GM12878 (cell line): ENCODE measurements at regions not wholly inside any gene's neighbourhood (a gene's known extent, or its start where the extent isn't known, plus 50 kb on each side); places are given as distances from the start of the nearest gene placed in this dataset.

Experiments
- ATAC-seq: fragments of 200-7000 bp; cut with Tn5 transposase; 3 replicates; pipeline ENCODE4 v1.9.1; 2020; ENCODE audit warnings: mild to moderate bottlenecking, moderate library complexity
- BruUV-seq: library from RNA; stranded (reverse); fragments of 400-500 nt; replicated peaks from 2 replicates; lab custom pipeline; 2021; lab: Mats Ljungman, UMichigan
- CTCF ChIA-PET: fragments of 300-600 bp; sonication (Branson Sonifier 250); formaldehyde crosslinking; extraction: SDS; loops from one replicate; lab custom pipeline; 2021; ENCODE audit warnings: inconsistent platforms; lab: Yijun Ruan, JAX
- POLR2A ChIA-PET: fragments of 350-600 bp; formaldehyde crosslinking; extraction: SDS; loops from one replicate; lab custom pipeline; 2021; ENCODE audit warnings: inconsistent platforms; lab: Charles Lee
- RAD21 ChIA-PET: fragments of 300-600 bp; sonication (Branson Sonifier 250); formaldehyde crosslinking; loops from one replicate; lab custom pipeline; 2023; ENCODE audit warnings: antibody characterized with exemption; ENCODE audit not compliant: unreplicated experiment; lab: Charles Lee
- SMC1A ChIA-PET: fragments of 300-600 bp; sonication (Branson Sonifier 250); formaldehyde crosslinking; loops from one replicate; lab custom pipeline; 2023; ENCODE audit not compliant: unreplicated experiment, uncharacterized antibody; lab: Charles Lee
- DNase-seq: peaks from one replicate; pipeline ENCODE4 v3.0.0-alpha.2; 2011; ENCODE audit warnings: low read depth, low spot score
- FAIRE-seq: peaks from 3 replicates; lab custom pipeline; 2011; peaks lifted over from hg19 to GRCh38; lab: Jason Lieb, UNC
- H2AFZ ChIP-seq: 2 replicates; pipeline ENCODE4 v1.6.0; 2011; ENCODE audit warnings: low read depth, low read length, control low read depth; ENCODE audit not compliant: control insufficient read depth
- H3K27ac ChIP-seq: 2 replicates; pipeline ENCODE4 v1.5.1; 2011; ENCODE audit warnings: control low read depth; ENCODE audit not compliant: control insufficient read depth, insufficient read depth
- H3K27me3 ChIP-seq, 2 experiments: replicated peaks in 1 of 2; 2 replicates each; pipeline versions ENCODE4 v1.6.0 to v1.6.1; 2011; ENCODE audit warnings: low read length in 1 of 2; ENCODE audit not compliant: control insufficient read depth in 2 of 2, insufficient read depth in 2 of 2
- H3K36me3 ChIP-seq, 2 experiments: 2 replicates each; pipeline ENCODE4 v1.5.1; 2011; ENCODE audit warnings: low read length in 1 of 2; ENCODE audit not compliant: control insufficient read depth in 2 of 2, insufficient read depth in 2 of 2
- H3K4me1 ChIP-seq: 2 replicates; pipeline ENCODE4 v1.6.1; 2011; ENCODE audit warnings: mild to moderate bottlenecking, low read length, moderate library complexity, mixed read lengths; ENCODE audit not compliant: control insufficient read depth, insufficient read depth
- H3K4me2 ChIP-seq: 2 replicates; pipeline ENCODE4 v1.6.0; 2011; ENCODE audit warnings: control low read depth; ENCODE audit not compliant: control insufficient read depth, insufficient read depth
- H3K4me3 ChIP-seq: fragments of 200-600 bp; sonication (generic); 2 replicates; pipeline ENCODE4 v1.5.1; 2016
- H3K79me2 ChIP-seq: 2 replicates; pipeline ENCODE4 v1.6.0; 2011; ENCODE audit warnings: low read length; ENCODE audit not compliant: control insufficient read depth, insufficient read depth
- H3K9ac ChIP-seq: 2 replicates; pipeline ENCODE4 v1.8.0; 2011; ENCODE audit warnings: low read length, control low read depth, mixed read lengths; ENCODE audit not compliant: control insufficient read depth, insufficient read depth
- H3K9me3 ChIP-seq: replicated peaks from 3 replicates; pipeline ENCODE4 v1.5.1; 2011; ENCODE audit warnings: mild to moderate bottlenecking, low read length; ENCODE audit not compliant: control insufficient read depth, insufficient read depth
- H4K20me1 ChIP-seq: 2 replicates; pipeline ENCODE4 v1.6.0; 2011; ENCODE audit not compliant: control insufficient read depth, insufficient read depth
- EGR1 ChIP-seq, 2 experiments: IDR thresholded peaks; 1 replicate in 1 of 2; 2 replicates in 1 of 2; pipeline ENCODE4 v1.6.1; 2011 to 2012; ENCODE audit warnings: low read depth in 2 of 2, low read length in 2 of 2, borderline replicate concordance in 1 of 2, mild to moderate bottlenecking in 1 of 2, moderate library complexity in 1 of 2
- GABPA ChIP-seq: IDR thresholded peaks from 2 replicates; pipeline ENCODE4 v1.6.1; 2014; ENCODE audit warnings: antibody characterized with exemption, low read depth, mild to moderate bottlenecking, inconsistent platforms
- KAT2A ChIP-seq: conservative IDR thresholded peaks from 2 replicates; pipeline ENCODE4 v1.6.1; 2011; ENCODE audit warnings: low read depth, low read length; ENCODE audit not compliant: control insufficient read depth
- MEF2A ChIP-seq: IDR thresholded peaks from 2 replicates; pipeline ENCODE4 v1.6.1; 2011; ENCODE audit warnings: low read depth, mild to moderate bottlenecking, low read length, moderate library complexity; ENCODE audit not compliant: insufficient read depth
- NRF1 ChIP-seq: conservative IDR thresholded peaks from 2 replicates; pipeline ENCODE4 v1.6.1; 2011; ENCODE audit warnings: mild to moderate bottlenecking, low read depth, low read length, improper control_type of control experiment
- POLR2A ChIP-seq: IDR thresholded peaks from 2 replicates; pipeline ENCODE4 v1.6.1; 2011; ENCODE audit warnings: low read depth, mild to moderate bottlenecking, low read length
- RCOR1 ChIP-seq: conservative IDR thresholded peaks from 2 replicates; pipeline ENCODE4 v1.6.1; 2012; ENCODE audit warnings: low read depth, low read length, improper control_type of control experiment
- ZBED1 ChIP-seq: IDR thresholded peaks from 2 replicates; pipeline ENCODE4 v1.6.1; 2016; ENCODE audit warnings: borderline replicate concordance
- WGBS: methylation state at CpG from one replicate; pipeline ENCODE4 v1.1.6; 2016; ENCODE audit warnings: low lambda C conversion rate; ENCODE audit not compliant: insufficient replicate concordance, insufficient coverage; ENCODE audit errors: missing lambda C conversion rate; 5-methylcytosine and 5-hydroxymethylcytosine counted together
- in situ Hi-C: fragments of 300-500 bp; cut with MboI; formaldehyde crosslinking; loops from 9 replicates; pipeline ENCODE4 v1.14.3; 2018; ENCODE audit warnings: mixed read lengths
- intact Hi-C: fragments of 100-400 bp; cut with micrococcal nuclease; formaldehyde crosslinking; loops from one replicate; pipeline ENCODE4 v1.14.2; 2022; ENCODE audit not compliant: unreplicated experiment
- TF ChIP-seq, protein P1 (sequence below): IDR thresholded peaks from 2 replicates; pipeline ENCODE4 v1.6.1; 2012; ENCODE audit warnings: improper control_type of control experiment, low read depth, low read length; ENCODE audit not compliant: insufficient replicate concordance

DNA sequence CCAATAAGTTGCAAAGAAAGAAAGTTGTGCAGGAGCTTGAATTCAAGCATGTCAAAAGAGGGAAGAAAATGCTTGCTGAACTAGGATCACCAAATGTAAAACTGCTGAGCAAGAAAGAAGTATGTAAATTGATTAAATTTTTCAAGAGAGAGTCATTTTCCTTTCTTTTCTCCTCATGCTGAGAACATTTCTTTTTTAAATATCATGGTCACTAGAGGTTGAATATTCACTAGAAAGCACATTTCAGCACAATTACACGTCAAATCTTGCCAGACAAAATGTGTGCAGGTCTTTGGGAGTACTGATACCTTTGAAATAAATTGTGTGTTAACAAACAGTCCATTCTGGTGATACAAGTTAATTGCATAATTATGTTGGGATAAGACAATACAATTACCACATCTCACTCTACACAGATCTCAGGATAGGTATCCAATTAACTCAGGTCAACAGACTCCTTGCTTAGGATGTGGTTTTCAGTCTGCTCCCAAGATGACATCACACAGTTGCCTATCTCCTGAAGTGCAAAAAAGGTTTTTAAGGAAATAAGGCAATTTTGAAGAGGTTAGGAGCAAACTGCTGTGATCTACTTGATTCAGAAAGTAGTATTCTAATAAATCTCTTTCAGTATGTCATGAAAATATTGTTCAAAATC, 862.2 kb downstream of the RPS29 start (continued):
- TF ChIP-seq RCOR1 (no peak), MEF2A (no peak), POLR2A (no peak), ZBED1 (no peak), GABPA (no peak), NRF1 (no peak)

DNA sequence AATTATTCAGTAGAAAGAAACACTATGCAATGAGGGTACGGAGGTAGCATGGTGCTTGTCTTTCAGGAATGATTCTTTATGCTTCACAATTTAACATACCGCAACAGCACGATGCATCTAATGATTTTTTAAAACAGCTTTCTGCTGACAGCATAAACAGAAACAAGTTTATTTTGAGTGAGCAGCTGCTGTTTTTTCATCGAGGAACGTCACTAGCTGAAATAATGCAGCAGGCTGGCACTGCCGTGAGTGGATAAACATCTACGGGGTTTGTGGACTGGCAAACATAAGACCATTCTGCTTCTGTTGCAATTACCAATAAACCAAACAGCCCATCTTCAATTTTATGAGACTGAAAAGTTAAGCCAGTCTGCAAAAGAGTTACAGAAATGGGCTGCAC, 871.8 kb downstream of the RPS29 start:
- TF ChIP-seq KAT2A: no peak
- TF ChIP-seq NRF1: no peak
- no peak for TF ChIP-seq EGR1 (IDR thresholded peaks at IDR 0.05; ENCODE audit: borderline replicate concordance in 1 of 2, low read depth in 2 of 2, low read length in 2 of 2)
- TF ChIP-seq, protein P1, sequence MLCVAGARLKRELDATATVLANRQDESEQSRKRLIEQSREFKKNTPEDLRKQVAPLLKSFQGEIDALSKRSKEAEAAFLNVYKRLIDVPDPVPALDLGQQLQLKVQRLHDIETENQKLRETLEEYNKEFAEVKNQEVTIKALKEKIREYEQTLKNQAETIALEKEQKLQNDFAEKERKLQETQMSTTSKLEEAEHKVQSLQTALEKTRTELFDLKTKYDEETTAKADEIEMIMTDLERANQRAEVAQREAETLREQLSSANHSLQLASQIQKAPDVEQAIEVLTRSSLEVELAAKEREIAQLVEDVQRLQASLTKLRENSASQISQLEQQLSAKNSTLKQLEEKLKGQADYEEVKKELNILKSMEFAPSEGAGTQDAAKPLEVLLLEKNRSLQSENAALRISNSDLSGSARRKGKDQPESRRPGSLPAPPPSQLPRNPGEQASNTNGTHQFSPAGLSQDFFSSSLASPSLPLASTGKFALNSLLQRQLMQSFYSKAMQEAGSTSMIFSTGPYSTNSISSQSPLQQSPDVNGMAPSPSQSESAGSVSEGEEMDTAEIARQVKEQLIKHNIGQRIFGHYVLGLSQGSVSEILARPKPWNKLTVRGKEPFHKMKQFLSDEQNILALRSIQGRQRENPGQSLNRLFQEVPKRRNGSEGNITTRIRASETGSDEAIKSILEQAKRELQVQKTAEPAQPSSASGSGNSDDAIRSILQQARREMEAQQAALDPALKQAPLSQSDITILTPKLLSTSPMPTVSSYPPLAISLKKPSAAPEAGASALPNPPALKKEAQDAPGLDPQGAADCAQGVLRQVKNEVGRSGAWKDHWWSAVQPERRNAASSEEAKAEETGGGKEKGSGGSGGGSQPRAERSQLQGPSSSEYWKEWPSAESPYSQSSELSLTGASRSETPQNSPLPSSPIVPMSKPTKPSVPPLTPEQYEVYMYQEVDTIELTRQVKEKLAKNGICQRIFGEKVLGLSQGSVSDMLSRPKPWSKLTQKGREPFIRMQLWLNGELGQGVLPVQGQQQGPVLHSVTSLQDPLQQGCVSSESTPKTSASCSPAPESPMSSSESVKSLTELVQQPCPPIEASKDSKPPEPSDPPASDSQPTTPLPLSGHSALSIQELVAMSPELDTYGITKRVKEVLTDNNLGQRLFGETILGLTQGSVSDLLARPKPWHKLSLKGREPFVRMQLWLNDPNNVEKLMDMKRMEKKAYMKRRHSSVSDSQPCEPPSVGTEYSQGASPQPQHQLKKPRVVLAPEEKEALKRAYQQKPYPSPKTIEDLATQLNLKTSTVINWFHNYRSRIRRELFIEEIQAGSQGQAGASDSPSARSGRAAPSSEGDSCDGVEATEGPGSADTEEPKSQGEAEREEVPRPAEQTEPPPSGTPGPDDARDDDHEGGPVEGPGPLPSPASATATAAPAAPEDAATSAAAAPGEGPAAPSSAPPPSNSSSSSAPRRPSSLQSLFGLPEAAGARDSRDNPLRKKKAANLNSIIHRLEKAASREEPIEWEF: no peak
- no peaks in the 10 kb centered on the region for H3K9me3 ChIP-seq
- intact Hi-C loops: no loop called here
- H3K4me3 ChIP-seq: no peak overlapping the region
- no peak overlapping the region for H2AFZ ChIP-seq
- ChIA-PET POLR2A (no interaction called here), RAD21 (no interaction called here), CTCF (no interaction called here), SMC1A (no interaction called here)
- H3K27me3 ChIP-seq: no peaks in the 10 kb centered on the region
- no TSS peak for BruUV-seq
- H3K79me2 ChIP-seq: no peaks in the 10 kb centered on the region
- H3K9ac ChIP-seq: no peak overlapping the region
- H4K20me1 ChIP-seq: no peaks in the 10 kb centered on the region
- ATAC-seq (no peak), DNase-seq (no peak), FAIRE-seq (no peak)
- 60% methylated on average over 7 of the region's 7 CpGs for WGBS
- no peak overlapping the region for H3K27ac ChIP-seq
- in situ Hi-C loops: no loop called here
- H3K36me3 ChIP-seq: no peaks in the 10 kb centered on the region
- H3K4me2 ChIP-seq: no peak overlapping the region
- H3K4me1 ChIP-seq: no peaks in the 10 kb centered on the region
